ENCODE measurements at regions not wholly inside any gene's neighbourhood (a gene's known extent, or its start where the extent isn't known, plus 50 kb on each side); places are given as distances from the start of the nearest gene placed in this dataset.

DNA sequence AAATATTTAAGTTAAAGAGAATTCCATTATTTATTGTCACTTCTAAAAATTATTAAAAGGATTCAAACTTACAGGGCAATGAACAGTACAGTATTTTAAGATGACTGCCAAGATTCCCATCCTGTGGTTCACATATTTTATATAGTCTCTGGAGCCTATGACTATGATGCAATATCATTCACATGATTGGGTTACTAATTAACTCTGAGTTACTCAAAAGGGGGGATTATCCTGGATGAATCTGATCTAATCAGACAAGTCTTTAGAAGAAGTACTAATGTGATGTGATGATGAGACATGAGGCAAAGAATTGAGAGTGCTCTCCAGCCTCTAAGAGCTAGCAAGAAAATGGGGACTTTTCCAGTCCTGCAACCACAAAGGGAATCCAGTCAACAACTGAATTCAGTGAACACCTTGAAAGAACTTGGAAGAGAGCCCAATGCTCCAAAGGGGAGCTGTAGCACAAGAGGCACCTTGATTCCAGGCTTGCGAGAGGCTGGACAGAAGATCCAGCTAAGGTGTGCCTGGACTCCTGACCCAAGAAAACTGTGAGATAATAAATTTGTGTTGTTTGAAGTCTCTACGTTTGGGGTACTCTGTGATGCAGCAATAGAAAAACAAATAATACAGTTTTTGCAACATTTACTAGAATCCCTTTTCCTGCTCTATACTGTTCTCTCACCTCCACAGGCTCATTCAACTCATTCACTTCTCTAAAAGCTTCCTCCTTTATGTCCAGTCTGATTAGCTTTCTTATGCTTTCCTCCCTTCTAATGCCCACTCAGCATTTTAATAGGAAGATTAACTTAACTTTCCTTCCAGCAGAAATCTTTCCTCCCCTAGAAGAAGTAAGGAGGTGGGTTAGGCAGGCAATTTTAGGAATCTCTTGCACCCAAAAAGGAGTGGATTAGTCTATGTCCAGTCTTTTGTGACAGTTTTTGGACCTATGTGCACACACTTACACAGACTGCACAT is 133.8 kb upstream of the LCORL start (continued):
- TF ChIP-seq, protein P1, sequence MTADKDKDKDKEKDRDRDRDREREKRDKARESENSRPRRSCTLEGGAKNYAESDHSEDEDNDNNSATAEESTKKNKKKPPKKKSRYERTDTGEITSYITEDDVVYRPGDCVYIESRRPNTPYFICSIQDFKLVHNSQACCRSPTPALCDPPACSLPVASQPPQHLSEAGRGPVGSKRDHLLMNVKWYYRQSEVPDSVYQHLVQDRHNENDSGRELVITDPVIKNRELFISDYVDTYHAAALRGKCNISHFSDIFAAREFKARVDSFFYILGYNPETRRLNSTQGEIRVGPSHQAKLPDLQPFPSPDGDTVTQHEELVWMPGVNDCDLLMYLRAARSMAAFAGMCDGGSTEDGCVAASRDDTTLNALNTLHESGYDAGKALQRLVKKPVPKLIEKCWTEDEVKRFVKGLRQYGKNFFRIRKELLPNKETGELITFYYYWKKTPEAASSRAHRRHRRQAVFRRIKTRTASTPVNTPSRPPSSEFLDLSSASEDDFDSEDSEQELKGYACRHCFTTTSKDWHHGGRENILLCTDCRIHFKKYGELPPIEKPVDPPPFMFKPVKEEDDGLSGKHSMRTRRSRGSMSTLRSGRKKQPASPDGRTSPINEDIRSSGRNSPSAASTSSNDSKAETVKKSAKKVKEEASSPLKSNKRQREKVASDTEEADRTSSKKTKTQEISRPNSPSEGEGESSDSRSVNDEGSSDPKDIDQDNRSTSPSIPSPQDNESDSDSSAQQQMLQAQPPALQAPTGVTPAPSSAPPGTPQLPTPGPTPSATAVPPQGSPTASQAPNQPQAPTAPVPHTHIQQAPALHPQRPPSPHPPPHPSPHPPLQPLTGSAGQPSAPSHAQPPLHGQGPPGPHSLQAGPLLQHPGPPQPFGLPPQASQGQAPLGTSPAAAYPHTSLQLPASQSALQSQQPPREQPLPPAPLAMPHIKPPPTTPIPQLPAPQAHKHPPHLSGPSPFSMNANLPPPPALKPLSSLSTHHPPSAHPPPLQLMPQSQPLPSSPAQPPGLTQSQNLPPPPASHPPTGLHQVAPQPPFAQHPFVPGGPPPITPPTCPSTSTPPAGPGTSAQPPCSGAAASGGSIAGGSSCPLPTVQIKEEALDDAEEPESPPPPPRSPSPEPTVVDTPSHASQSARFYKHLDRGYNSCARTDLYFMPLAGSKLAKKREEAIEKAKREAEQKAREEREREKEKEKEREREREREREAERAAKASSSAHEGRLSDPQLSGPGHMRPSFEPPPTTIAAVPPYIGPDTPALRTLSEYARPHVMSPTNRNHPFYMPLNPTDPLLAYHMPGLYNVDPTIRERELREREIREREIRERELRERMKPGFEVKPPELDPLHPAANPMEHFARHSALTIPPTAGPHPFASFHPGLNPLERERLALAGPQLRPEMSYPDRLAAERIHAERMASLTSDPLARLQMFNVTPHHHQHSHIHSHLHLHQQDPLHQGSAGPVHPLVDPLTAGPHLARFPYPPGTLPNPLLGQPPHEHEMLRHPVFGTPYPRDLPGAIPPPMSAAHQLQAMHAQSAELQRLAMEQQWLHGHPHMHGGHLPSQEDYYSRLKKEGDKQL (CRISPR knock-in tag; IDR thresholded peaks at IDR 0.05; ENCODE audit: low read depth), result no peak
- TF ChIP-seq ZNF549 (CRISPR knock-in tag; IDR thresholded peaks at IDR 0.05), result no peak
- no peak for TF ChIP-seq ZNF558 (CRISPR knock-in tag; IDR thresholded peaks at IDR 0.05; ENCODE audit: borderline replicate concordance)
- TF ChIP-seq MAF1 (CRISPR knock-in tag; IDR thresholded peaks at IDR 0.05; ENCODE audit: borderline replicate concordance), result no peak
- TF ChIP-seq ZNF292 (CRISPR knock-in tag; IDR thresholded peaks at IDR 0.05; ENCODE audit: borderline replicate concordance, low read depth), result no peak
- TF ChIP-seq PRPF4 (IDR thresholded peaks at IDR 0.05; ENCODE audit: low read depth, low read length, poor library complexity, severe bottlenecking), result no peak
- TF ChIP-seq, protein P2, sequence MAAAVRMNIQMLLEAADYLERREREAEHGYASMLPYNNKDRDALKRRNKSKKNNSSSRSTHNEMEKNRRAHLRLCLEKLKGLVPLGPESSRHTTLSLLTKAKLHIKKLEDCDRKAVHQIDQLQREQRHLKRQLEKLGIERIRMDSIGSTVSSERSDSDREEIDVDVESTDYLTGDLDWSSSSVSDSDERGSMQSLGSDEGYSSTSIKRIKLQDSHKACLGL (CRISPR knock-in tag; IDR thresholded peaks at IDR 0.05), result no peak
- no peak for TF ChIP-seq ZNF570 (CRISPR knock-in tag; IDR thresholded peaks at IDR 0.05; ENCODE audit: borderline replicate concordance)

Data from HepG2 (cell line).